GM08714 (cell line): ENCODE measurements at regions not wholly inside any gene's neighbourhood (a gene's known extent, or its start where the extent isn't known, plus 50 kb on each side); places are given as distances from the start of the nearest gene placed in this dataset.

Experiments used
- H3K4me3 ChIP-seq: fragments of 200-500 bp; sonication (Bioruptor generic); 2 replicates; pipeline ENCODE4 v1.5.1; 2014; ENCODE audit warnings: mild to moderate bottlenecking, low read length, inconsistent platforms
- ZNF274 ChIP-seq: IDR thresholded peaks from 2 replicates; pipeline ENCODE4 v1.6.1; 2012; ENCODE audit warnings: mild to moderate bottlenecking, low read depth, low read length

DNA sequence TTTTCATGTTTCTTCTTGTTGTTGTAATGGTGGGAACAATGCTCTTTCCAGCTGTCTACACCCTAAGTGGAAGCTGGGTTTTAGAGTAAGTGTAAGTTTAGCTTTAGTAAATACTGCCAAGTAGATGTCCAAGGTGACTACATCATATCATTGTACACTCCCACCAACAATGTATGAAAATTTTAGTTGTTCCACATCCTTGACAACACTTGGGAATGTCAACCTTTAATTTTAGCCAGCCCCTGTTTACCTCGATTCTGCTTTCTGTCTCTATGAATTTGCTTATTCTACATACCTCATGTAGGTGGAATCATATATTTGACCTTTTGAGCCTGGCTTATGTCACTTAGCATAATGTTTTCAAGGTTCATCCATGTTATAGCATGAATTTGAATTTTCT, 93.0 kb downstream of the MTPAP start:
- TF ChIP-seq ZNF274, result no peak

DNA sequence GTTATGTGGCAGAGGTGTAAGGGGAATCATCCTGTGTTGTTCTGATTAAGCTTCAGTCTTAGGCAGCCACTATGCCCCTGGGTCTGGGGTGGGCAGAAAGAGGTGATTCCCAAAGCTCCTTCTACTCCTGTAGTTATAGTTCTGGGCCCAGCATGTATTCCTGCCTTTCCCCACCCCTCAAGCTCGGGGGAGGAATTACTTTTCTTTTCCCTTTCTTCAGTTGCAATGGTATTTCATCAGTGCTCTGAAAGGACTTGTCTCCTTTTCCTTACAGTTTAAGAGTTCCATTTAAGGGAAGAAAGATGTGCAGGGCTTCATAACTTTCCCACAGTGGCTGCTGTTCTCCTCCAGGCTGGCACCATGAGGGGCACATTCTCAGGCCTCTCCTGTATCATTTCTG, 94.2 kb downstream of the MTPAP start:
- H3K4me3 ChIP-seq, result no peak overlapping the region
- no peak for TF ChIP-seq ZNF274

More for the DNA sequence above, 93.0 kb downstream of the MTPAP start:
- H3K4me3 ChIP-seq, result no peak overlapping the region

DNA sequence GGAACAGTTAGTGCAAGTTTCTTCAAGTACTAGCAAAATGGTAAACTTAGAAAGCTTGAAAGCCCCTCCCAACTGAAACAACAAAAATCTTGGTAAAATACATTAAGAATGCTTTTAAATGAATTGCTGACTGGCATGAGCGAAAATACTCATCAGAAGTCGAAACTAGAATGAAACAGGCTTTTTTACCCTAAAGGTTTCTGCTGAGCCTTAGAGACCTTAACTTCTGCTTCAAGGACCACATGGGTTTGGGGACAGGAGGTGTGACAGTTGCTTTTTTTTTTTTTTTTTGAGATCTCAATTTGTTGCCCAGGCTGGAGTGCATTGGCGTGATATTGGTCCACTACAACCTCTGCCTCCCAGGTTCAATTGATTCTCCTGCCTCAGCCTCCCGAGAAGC, 100.3 kb downstream of the MTPAP start:
- H3K4me3 ChIP-seq, result no peak overlapping the region
- no peak for TF ChIP-seq ZNF274

DNA sequence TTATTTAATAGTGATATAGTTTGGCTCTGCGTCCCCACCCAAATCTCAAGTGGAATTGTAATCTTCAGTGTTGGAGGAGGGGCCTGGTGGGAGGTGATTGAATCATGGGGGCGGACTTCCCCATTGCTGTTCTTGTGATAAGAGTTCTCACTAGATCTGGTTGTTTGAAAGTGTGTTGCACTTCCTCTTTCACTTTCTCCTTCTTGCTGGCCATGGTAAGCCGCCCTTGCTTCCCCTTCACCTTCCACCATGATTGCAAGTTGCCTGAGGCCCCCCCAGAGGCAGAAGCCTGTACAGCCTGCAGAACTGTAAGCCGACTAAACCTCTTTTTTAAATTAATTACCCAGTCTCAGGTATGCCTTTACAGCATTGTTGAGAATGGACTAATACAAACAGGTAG, 101.4 kb downstream of the MTPAP start:
- no peak overlapping the region for H3K4me3 ChIP-seq
- TF ChIP-seq ZNF274, result no peak

DNA sequence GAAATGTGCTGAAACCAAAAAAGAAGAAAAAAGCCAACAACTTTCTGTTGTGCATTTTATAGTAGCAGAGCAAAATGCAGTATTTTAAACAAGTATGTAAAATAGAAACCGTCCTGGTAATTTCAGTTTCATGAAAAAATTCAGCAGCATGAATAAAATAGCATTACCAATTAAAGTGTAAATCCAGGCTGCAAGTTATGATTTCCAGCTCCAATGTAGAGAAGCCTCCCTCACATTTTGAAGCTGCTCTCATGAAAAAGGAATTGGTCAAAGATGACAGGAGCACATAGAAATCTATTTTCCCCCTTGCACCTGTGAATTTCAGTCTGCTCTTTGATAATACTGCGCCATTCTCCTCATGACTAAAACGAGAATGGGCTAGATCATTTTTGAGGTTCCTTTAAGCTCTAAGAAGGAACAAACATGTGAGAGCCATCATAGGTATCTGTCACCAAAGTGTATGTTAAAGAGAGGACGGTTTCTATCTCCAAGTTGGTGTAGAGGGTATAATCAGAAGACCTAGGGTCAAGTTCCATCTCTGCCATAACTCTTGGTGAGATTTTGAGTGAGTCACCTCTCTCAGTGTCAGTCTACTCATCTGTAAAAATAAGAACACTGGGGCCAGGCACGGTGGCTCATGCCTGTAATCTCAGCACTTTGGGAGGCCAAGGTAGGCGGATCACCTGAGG, 107.5 kb downstream of the MTPAP start:
- no peak overlapping the region for H3K4me3 ChIP-seq
- TF ChIP-seq ZNF274, result no peak

DNA sequence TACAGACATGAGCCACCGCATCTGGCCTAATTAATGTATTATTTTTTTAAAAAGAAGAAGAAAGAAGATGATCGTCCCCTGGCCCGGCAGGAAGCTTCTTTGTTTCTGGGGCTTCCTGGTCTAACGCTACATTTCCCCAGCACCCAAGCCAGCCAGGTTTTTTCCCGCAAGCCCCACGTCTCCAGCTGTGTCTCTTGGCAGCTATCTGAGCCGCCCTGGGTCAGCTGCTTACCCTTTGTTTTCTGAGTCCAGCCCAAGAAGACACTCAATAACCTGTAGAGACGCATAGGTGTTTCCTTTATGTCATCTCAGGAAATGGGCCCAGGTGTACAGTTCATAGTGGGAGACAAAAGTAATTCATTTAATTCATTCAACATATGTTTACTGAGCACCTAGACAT, 110.2 kb downstream of the MTPAP start:
- TF ChIP-seq ZNF274, result no peak
- H3K4me3 ChIP-seq, result no peak overlapping the region

DNA sequence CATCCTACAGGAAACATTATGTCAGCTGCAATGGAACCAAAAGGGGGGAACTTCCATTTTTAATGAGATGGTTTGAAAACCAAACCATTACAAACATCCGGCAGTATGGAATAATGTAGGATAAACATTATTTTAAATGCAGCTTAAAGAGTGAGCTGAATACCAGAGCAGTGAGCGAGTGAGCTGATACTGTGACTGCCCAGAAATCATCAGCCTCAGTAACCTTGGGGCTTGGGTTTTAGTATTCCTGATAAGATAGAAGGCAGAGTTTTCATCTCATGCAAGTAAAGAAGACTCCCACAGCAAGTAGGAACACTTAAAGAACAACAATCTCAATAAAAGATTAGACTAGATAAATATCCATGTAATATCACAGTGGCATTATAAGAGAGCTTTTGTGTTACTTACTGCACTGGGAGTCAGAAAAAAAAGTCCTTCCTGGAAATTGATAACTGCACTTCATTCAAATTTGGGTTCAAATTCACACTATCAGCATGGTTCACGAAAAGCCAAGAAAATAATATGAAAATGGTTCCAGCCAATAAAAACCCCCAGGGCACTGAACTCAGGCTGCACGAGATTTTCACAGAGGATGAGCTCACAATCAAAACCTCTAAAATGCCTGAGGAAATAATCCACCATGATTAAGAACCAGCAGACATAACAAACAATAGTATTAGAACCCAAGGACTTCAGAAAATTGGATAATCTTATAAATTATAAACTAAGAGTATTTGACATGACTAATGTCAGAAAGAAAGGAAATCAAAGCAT, 115.7 kb downstream of the MTPAP start:
- no peak for TF ChIP-seq ZNF274
- H3K4me3 ChIP-seq, result no peak overlapping the region

DNA sequence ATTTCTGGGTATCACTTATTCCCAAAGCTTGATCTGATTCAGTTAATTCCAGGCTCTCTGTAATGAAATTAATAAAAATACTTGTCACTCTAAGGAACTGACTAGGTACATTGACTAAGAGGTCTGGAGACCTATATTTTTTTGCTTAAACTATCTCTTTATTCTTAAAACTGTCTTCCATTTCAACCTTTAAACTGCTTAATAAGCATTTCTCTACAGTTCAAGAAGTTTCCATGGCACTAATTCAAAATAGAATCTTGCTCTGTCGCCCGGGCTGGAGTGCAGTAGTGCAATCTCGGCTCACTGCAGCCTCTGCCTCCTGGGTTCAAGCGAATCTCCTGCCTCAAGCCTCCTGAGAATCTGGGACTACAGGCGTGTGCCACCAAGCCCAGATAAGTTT, 117.4 kb downstream of the MTPAP start:
- no peak overlapping the region for H3K4me3 ChIP-seq
- TF ChIP-seq ZNF274, result no peak

DNA sequence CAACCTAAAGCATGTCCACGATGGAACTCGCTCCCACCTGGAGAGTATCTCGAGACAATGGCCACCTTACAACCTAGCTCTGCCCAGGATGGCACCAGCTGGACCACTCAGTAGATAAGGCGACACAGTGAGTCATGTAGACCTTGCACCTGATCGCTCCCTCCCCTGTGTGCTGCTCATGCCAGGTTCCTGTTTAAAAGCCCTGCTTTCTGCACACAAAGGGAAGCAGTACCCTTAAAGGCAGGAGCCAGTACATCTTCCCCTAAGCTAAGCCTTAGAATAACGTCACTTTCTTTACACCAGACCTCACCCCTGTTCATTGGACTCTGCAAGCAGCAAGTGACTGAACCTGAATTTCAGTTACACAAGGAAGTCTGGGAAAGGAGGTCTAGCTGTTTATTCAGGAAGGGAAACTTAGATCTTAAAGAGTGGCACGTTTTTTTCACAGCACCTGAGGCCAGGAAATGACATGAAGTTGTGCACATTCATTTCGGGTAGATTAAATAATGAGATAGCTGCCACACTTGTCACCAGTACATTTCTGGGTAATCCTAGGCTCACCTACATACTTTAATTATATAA, 117.9 kb downstream of the MTPAP start:
- TF ChIP-seq ZNF274, result no peak
- no peak overlapping the region for H3K4me3 ChIP-seq

DNA sequence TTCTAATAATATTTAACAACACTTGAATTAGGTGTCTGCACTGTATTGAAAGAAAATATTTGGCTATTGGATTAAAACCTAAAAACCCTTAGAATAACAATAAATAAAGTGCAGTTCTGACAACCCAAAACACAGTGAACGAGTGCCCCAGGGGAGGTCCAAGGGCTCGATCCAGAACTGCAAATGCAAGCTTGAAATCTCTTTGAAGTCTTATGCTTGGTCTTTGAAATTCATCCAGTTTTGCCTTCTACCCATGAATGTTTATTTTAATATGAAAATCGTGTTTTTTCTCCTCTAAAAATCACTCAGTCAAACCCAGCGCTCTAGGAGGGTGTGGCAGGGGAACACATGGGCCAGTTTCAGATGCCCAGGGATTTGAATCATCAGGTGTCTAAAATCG, 119.5 kb downstream of the MTPAP start:
- no peak for TF ChIP-seq ZNF274

DNA sequence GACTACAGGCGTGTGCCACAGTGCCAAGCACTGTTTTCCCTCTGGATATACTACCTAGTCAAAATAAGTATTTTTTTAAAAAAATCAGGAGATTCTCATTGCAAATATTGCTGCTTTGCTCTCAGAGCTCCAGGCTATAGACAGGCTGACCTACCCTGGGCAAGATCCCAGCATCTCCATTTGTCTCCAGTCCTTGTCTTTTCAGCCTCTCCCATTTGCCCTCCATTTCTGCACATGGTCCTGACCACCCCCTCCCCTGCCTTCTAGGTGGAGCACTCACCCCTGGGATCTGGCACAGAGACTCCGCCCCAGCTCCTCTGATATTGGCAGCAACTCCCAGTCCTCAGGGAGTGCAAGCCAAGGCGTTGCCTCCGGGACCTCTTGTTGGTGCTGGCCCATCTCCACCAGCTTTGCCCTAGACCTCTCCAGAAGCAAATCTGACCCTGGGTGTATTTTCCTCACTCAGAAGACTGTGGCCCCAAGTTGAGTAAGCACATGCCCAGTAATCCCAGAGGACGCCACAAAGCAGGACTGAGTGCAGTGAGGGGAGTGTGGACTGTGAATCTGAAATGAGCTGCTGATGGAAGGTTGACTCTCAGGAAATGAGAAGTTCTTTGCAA, 120.6 kb downstream of the MTPAP start:
- TF ChIP-seq ZNF274, result no peak
- H3K4me3 ChIP-seq, result no peak overlapping the region

More for the DNA sequence above, 119.5 kb downstream of the MTPAP start:
- no peak overlapping the region for H3K4me3 ChIP-seq

DNA sequence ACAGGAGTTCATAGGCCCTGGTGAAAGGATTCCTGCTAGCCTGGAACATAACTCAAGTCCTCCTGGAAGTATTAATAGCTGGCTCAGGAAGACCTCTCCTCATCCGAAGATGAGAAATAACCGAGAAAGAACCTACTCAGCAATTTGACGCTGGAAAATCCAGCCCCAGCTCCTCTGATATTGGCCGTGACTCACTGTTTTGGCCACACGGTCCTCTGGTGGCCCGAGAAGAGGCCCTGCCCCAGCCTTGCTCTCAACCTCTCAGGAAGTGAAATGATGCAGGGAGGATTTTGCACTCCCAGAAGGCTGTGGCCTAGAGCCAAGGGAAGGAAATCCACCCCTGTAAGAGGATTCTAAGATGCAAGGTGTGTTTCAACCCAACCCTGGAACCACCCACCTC, 121.6 kb downstream of the MTPAP start:
- H3K4me3 ChIP-seq, result no peak overlapping the region
- no peak for TF ChIP-seq ZNF274

DNA sequence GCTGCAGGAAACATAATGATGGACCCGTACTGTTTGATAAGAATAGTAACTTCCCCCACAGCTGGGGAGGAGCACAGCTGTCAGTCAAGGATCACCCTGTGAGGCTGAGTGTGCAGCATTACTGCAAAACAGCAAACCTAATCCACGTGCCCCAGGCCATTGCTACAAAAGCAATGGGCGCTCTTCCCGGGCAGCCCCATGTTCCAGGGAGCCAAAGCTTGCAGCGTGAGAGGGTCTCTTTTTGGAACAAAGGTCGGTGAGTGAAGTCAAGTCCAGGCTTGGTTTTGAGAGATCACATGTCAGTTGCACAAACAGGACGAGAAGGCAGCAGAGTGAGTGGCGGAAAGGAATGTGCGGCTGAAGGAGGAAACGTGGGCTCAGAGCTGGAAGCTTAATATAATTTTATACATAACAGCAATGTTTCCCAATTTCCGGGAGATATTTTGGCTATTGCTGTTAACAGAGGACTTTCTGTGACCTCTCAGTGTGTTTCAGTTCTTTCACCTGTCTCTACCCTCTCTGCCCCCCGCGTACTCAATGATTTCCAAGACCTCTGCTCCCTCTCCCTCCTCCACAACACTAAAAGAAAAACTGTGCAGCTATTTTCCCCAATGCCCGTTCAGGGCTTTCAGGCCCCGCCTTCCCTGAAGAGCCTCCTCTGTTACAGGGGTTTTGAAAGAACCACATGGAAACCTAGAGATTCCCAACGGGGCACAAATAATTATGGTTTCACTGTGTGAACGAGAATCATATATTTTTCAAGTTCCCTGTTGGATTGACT, 128.9 kb downstream of the MTPAP start:
- no peak overlapping the region for H3K4me3 ChIP-seq
- no peak for TF ChIP-seq ZNF274

DNA sequence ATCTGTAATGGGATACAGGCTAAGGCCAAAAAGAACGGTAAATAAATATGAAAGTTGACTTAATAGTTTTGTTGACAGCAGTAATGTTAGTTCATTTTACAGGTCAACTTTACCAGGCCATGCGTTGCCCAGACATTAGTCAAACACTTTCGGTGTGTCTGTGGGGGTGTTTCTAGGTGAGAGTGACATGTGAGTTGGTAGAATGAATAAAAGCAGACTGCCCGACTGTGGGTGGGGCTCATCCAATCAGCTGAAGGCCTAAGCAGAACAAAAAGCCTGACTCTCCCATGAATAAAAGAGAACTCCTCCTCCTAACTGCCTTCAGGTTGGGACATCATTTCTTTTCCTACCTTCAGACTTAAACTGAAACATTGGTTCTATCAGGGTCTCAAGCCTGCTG, 132.3 kb downstream of the MTPAP start:
- TF ChIP-seq ZNF274, result no peak
- H3K4me3 ChIP-seq, result no peak overlapping the region
